ENCODE measurements at regions not wholly inside any gene's neighbourhood (a gene's known extent, or its start where the extent isn't known, plus 50 kb on each side); places are given as distances from the start of the nearest gene placed in this dataset.

- TF ChIP-seq EZH2phosphoT487 (IDR thresholded peaks at IDR 0.05; ENCODE audit: borderline replicate concordance, low read depth, low read length): no peak
- TF ChIP-seq, protein P1, sequence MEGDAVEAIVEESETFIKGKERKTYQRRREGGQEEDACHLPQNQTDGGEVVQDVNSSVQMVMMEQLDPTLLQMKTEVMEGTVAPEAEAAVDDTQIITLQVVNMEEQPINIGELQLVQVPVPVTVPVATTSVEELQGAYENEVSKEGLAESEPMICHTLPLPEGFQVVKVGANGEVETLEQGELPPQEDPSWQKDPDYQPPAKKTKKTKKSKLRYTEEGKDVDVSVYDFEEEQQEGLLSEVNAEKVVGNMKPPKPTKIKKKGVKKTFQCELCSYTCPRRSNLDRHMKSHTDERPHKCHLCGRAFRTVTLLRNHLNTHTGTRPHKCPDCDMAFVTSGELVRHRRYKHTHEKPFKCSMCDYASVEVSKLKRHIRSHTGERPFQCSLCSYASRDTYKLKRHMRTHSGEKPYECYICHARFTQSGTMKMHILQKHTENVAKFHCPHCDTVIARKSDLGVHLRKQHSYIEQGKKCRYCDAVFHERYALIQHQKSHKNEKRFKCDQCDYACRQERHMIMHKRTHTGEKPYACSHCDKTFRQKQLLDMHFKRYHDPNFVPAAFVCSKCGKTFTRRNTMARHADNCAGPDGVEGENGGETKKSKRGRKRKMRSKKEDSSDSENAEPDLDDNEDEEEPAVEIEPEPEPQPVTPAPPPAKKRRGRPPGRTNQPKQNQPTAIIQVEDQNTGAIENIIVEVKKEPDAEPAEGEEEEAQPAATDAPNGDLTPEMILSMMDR (conservative IDR thresholded peaks at IDR 0.05; ENCODE audit: low read length): no peak
Measured at GRCh38 chr3:174614036-174614435, 245.1 kb upstream of the NAALADL2 start.
